GM23338 (cell line): ENCODE measurements at regions not wholly inside any gene's neighbourhood (a gene's known extent, or its start where the extent isn't known, plus 50 kb on each side); places are given as distances from the start of the nearest gene placed in this dataset.

Experiments
- ATAC-seq: fragments of 200-7000 bp; cut with Tn5 transposase; 3 replicates; pipeline ENCODE4 v1.9.1; 2020
- DNase-seq: peaks from one replicate; pipeline ENCODE4 v3.0.0-alpha.2; 2015; ENCODE audit warnings: low spot score
- H2AFZ ChIP-seq: fragments of 200-600 bp; sonication (generic); 2 replicates; pipeline ENCODE4 v1.8.0; 2016; ENCODE audit warnings: antibody characterized with exemption, mild to moderate bottlenecking, moderate library complexity
- H3F3A ChIP-seq: fragments of 200-600 bp; sonication (generic); replicated peaks from 2 replicates; pipeline ENCODE4 v1.8.0; 2017; ENCODE audit warnings: antibody characterized with exemption, mixed run types, low read depth
- H3K27ac ChIP-seq: fragments of 200-600 bp; sonication (generic); 2 replicates; pipeline ENCODE4 v1.6.1; 2016; ENCODE audit warnings: low read depth
- H3K27me3 ChIP-seq: fragments of 200-600 bp; sonication (generic); 2 replicates; pipeline ENCODE4 v1.8.0; 2016; ENCODE audit warnings: mild to moderate bottlenecking, mixed run types, moderate library complexity; ENCODE audit not compliant: insufficient read depth
- H3K36me3 ChIP-seq: fragments of 200-600 bp; sonication (generic); 2 replicates; pipeline ENCODE4 v1.8.0; 2016; ENCODE audit warnings: mild to moderate bottlenecking; ENCODE audit not compliant: insufficient read depth
- H3K4me1 ChIP-seq: fragments of 200-600 bp; sonication (generic); 2 replicates; pipeline ENCODE4 v1.8.0; 2016; ENCODE audit warnings: mild to moderate bottlenecking, moderate library complexity; ENCODE audit not compliant: insufficient read depth
- H3K4me2 ChIP-seq: fragments of 200-600 bp; sonication (generic); 2 replicates; pipeline ENCODE4 v1.7.1; 2017; ENCODE audit warnings: mixed run types
- H3K4me3 ChIP-seq: fragments of 200-600 bp; sonication (generic); 2 replicates; pipeline ENCODE4 v1.6.1; 2016; ENCODE audit warnings: mixed run types
- H3K79me2 ChIP-seq: fragments of 200-600 bp; sonication (generic); replicated peaks from 2 replicates; pipeline ENCODE4 v1.8.0; 2017; ENCODE audit warnings: mild to moderate bottlenecking; ENCODE audit not compliant: insufficient read depth
- H3K9me2 ChIP-seq: fragments of 200-600 bp; sonication (generic); 2 replicates; pipeline ENCODE4 v1.8.0; 2017; ENCODE audit not compliant: insufficient read depth
- H4K20me1 ChIP-seq: fragments of 200-600 bp; sonication (generic); replicated peaks from 2 replicates; pipeline ENCODE4 v1.8.0; 2017; ENCODE audit warnings: mild to moderate bottlenecking; ENCODE audit not compliant: insufficient read depth
- H3K27ac Mint-ChIP-seq: 2 replicates; pipeline ENCODE4 v1.8.0; 2020; ENCODE audit warnings: inconsistent platforms, mild to moderate bottlenecking, moderate library complexity, mixed read lengths
- H3K27me3 Mint-ChIP-seq: 3 replicates; pipeline ENCODE4 v1.8.0; 2022; ENCODE audit warnings: low read depth, mild to moderate bottlenecking, moderate library complexity, mixed read lengths, inconsistent platforms; ENCODE audit not compliant: insufficient read depth, poor library complexity
- H3K36me3 Mint-ChIP-seq: 3 replicates; pipeline ENCODE4 v1.8.0; 2021; ENCODE audit warnings: low read depth, mild to moderate bottlenecking, inconsistent platforms, moderate library complexity, mixed read lengths
- H3K4me1 Mint-ChIP-seq: 3 replicates; pipeline ENCODE4 v1.8.0; 2020; ENCODE audit warnings: mild to moderate bottlenecking, inconsistent platforms, mixed read lengths
- H3K4me3 Mint-ChIP-seq: 3 replicates; pipeline ENCODE4 v1.8.0; 2021; ENCODE audit warnings: moderate library complexity, mild to moderate bottlenecking, inconsistent platforms, mixed read lengths
- H3K9me3 Mint-ChIP-seq: 3 replicates; pipeline ENCODE4 v1.8.0; 2020; ENCODE audit warnings: moderate library complexity, mild to moderate bottlenecking, inconsistent platforms, mixed read lengths
- CREB1 ChIP-seq: fragments of 250-450 bp; sonication (Bioruptor Pico); IDR thresholded peaks from 2 replicates; pipeline ENCODE4 v1.5.0; 2020; ENCODE audit warnings: low read depth, mild to moderate bottlenecking, moderate library complexity
- CTCF ChIP-seq, 2 experiments: fragments of 200-600 bp in 1 of 2; sonication (generic) in 1 of 2; conservative IDR thresholded peaks; 2 replicates each; pipeline versions ENCODE4 v1.5.1 to v1.6.1; 2016 to 2017; ENCODE audit warnings: antibody characterized with exemption in 2 of 2, low read depth in 2 of 2, mild to moderate bottlenecking in 2 of 2, moderate library complexity in 1 of 2
- ETS1 ChIP-seq: IDR thresholded peaks from 2 replicates; pipeline ENCODE4 v1.6.1; 2016; ENCODE audit warnings: antibody characterized with exemption
- EZH2 ChIP-seq: fragments of 200-600 bp; sonication (generic); IDR thresholded peaks from one replicate; pipeline ENCODE4 v1.8.0; 2017; ENCODE audit warnings: antibody characterized with exemption, mild to moderate bottlenecking, low read depth; ENCODE audit not compliant: unreplicated experiment
- EZH2phosphoT487 ChIP-seq: fragments of 200-600 bp; sonication (generic); IDR thresholded peaks from one replicate; pipeline ENCODE4 v1.8.1; 2018; ENCODE audit warnings: antibody characterized with exemption; ENCODE audit not compliant: unreplicated experiment
- JUNB ChIP-seq: IDR thresholded peaks from one replicate; pipeline ENCODE4 v1.6.1; 2016; ENCODE audit warnings: antibody characterized with exemption; ENCODE audit not compliant: unreplicated experiment
- NANOG ChIP-seq: IDR thresholded peaks from 2 replicates; pipeline ENCODE4 v1.6.1; 2016; ENCODE audit warnings: antibody characterized with exemption, borderline replicate concordance
- POLR2AphosphoS5 ChIP-seq: IDR thresholded peaks from 2 replicates; pipeline ENCODE4 v1.6.1; 2016; ENCODE audit warnings: antibody characterized with exemption, low read depth
- STAT1 ChIP-seq: IDR thresholded peaks from one replicate; pipeline ENCODE4 v1.6.1; 2016; ENCODE audit warnings: antibody characterized with exemption; ENCODE audit not compliant: unreplicated experiment
- ZNF114 ChIP-seq: fragments of 250-450 bp; sonication (Bioruptor Pico); IDR thresholded peaks from 2 replicates; pipeline ENCODE4 v1.5.0; 2020; ENCODE audit warnings: mild to moderate bottlenecking, moderate library complexity
- ZNF331 ChIP-seq: fragments of 250-450 bp; sonication (Bioruptor Pico); IDR thresholded peaks from 2 replicates; pipeline ENCODE4 v1.5.0; 2020; ENCODE audit warnings: low read depth, mild to moderate bottlenecking, moderate library complexity
- ZNF462 ChIP-seq: fragments of 250-450 bp; sonication (Bioruptor Pico); IDR thresholded peaks from 2 replicates; pipeline ENCODE4 v1.5.0; 2020; ENCODE audit warnings: mild to moderate bottlenecking, moderate library complexity
- TF ChIP-seq, protein P1 (sequence below): IDR thresholded peaks from one replicate; pipeline ENCODE4 v1.6.1; 2018; ENCODE audit warnings: antibody characterized with exemption; ENCODE audit not compliant: unreplicated experiment

- no peaks in the 10 kb centered on the region for H3K27me3 Mint-ChIP-seq
- H3K27ac Mint-ChIP-seq: no peak overlapping the region
- no peak for ATAC-seq
Measured at GRCh38 chr14:34237081-34237480, 225.0 kb downstream of the SPTSSA start.

More at GRCh38 chr14:34237081-34237480, 225.0 kb downstream of the SPTSSA start:
- no peak overlapping the region for H3K27ac ChIP-seq
- H3K4me3 Mint-ChIP-seq: no peak overlapping the region
- H3K4me1 ChIP-seq: no peaks in the 10 kb centered on the region
- H3F3A ChIP-seq: no peaks in the 10 kb centered on the region
- no peaks in the 10 kb centered on the region for H3K36me3 ChIP-seq
- no peak overlapping the region for H3K4me2 ChIP-seq
- no peaks in the 10 kb centered on the region for H3K27me3 ChIP-seq
- no peak for TF ChIP-seq NANOG
- TF ChIP-seq POLR2AphosphoS5: no peak
- TF ChIP-seq ZNF114 (CRISPR knock-in tag): no peak
- TF ChIP-seq ZNF462 (CRISPR knock-in tag): no peak
- TF ChIP-seq CREB1 (CRISPR knock-in tag): no peak
- TF ChIP-seq ETS1: no peak
- no peak for TF ChIP-seq EZH2phosphoT487
- TF ChIP-seq, protein P1, sequence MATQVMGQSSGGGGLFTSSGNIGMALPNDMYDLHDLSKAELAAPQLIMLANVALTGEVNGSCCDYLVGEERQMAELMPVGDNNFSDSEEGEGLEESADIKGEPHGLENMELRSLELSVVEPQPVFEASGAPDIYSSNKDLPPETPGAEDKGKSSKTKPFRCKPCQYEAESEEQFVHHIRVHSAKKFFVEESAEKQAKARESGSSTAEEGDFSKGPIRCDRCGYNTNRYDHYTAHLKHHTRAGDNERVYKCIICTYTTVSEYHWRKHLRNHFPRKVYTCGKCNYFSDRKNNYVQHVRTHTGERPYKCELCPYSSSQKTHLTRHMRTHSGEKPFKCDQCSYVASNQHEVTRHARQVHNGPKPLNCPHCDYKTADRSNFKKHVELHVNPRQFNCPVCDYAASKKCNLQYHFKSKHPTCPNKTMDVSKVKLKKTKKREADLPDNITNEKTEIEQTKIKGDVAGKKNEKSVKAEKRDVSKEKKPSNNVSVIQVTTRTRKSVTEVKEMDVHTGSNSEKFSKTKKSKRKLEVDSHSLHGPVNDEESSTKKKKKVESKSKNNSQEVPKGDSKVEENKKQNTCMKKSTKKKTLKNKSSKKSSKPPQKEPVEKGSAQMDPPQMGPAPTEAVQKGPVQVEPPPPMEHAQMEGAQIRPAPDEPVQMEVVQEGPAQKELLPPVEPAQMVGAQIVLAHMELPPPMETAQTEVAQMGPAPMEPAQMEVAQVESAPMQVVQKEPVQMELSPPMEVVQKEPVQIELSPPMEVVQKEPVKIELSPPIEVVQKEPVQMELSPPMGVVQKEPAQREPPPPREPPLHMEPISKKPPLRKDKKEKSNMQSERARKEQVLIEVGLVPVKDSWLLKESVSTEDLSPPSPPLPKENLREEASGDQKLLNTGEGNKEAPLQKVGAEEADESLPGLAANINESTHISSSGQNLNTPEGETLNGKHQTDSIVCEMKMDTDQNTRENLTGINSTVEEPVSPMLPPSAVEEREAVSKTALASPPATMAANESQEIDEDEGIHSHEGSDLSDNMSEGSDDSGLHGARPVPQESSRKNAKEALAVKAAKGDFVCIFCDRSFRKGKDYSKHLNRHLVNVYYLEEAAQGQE: no peak
- TF ChIP-seq STAT1: no peak
- TF ChIP-seq JUNB: no peak
- TF ChIP-seq ZNF331 (CRISPR knock-in tag): no peak
- TF ChIP-seq EZH2: no peak
- no peak for TF ChIP-seq CTCF (conservative IDR thresholded peaks at IDR 0.05; ENCODE audit: low read depth in 2 of 2)
- no peaks in the 10 kb centered on the region for H3K79me2 ChIP-seq
- DNase-seq: no peak
- H3K36me3 Mint-ChIP-seq: no peaks in the 10 kb centered on the region
- no peaks in the 10 kb centered on the region for H4K20me1 ChIP-seq
- H3K9me3 Mint-ChIP-seq: no peaks in the 10 kb centered on the region
- no peaks in the 10 kb centered on the region for H3K9me2 ChIP-seq
- no peaks in the 10 kb centered on the region for H3K4me1 Mint-ChIP-seq
- H3K4me3 ChIP-seq: no peak overlapping the region
- no peak overlapping the region for H2AFZ ChIP-seq
